KMS-11 (cell line): ENCODE measurements at regions not wholly inside any gene's neighbourhood (a gene's known extent, or its start where the extent isn't known, plus 50 kb on each side); places are given as distances from the start of the nearest gene placed in this dataset.

ENCODE experiments used
- H2AFZ ChIP-seq: fragments of 200-600 bp; sonication (generic); 2 replicates; pipeline ENCODE4 v1.6.1; 2016; ENCODE audit warnings: antibody characterized with exemption, mixed run types, low read depth
- H3K27ac ChIP-seq: fragments of 200-600 bp; sonication (generic); 2 replicates; pipeline ENCODE4 v1.6.1; 2016; ENCODE audit warnings: mild to moderate bottlenecking, mixed run types
- H3K27me3 ChIP-seq: fragments of 200-600 bp; sonication (generic); 2 replicates; pipeline ENCODE4 v1.6.1; 2017; ENCODE audit warnings: mild to moderate bottlenecking, low read depth, mixed run types, moderate library complexity; ENCODE audit not compliant: insufficient read depth
- H3K36me3 ChIP-seq: fragments of 200-600 bp; sonication (generic); 2 replicates; pipeline ENCODE4 v1.6.1; 2017; ENCODE audit warnings: mild to moderate bottlenecking, mixed run types; ENCODE audit not compliant: insufficient read depth
- H3K4me1 ChIP-seq: fragments of 200-600 bp; sonication (generic); 2 replicates; pipeline ENCODE4 v1.6.1; 2016; ENCODE audit warnings: mild to moderate bottlenecking, low read depth, mixed run types; ENCODE audit not compliant: poor library complexity, severe bottlenecking
- H3K4me2 ChIP-seq: fragments of 200-600 bp; sonication (generic); 2 replicates; pipeline ENCODE4 v1.7.0; 2016; ENCODE audit warnings: mild to moderate bottlenecking, mixed run types
- H3K4me3 ChIP-seq: fragments of 200-600 bp; sonication (generic); IDR thresholded peaks from 2 replicates; pipeline ENCODE4 v1.6.1; 2017; ENCODE audit warnings: low read depth, low read length, mixed read lengths; ENCODE audit not compliant: insufficient read depth
- H3K79me2 ChIP-seq: fragments of 200-600 bp; sonication (generic); 2 replicates; pipeline ENCODE4 v1.6.1; 2016; ENCODE audit warnings: low read depth, mixed run types; ENCODE audit not compliant: insufficient read depth
- H3K9ac ChIP-seq: fragments of 200-600 bp; sonication (generic); 2 replicates; pipeline ENCODE4 v1.6.1; 2016; ENCODE audit warnings: mild to moderate bottlenecking, mixed run types
- H4K20me1 ChIP-seq: fragments of 200-600 bp; sonication (generic); 2 replicates; pipeline ENCODE4 v1.6.1; 2016; ENCODE audit warnings: mild to moderate bottlenecking, mixed run types; ENCODE audit not compliant: insufficient read depth
- TF ChIP-seq, protein P1 (sequence below): fragments of 200-600 bp; sonication (generic); conservative IDR thresholded peaks from 2 replicates; pipeline ENCODE4 v1.6.1; 2017; ENCODE audit warnings: low read depth, mild to moderate bottlenecking, antibody characterized with exemption, low read length, moderate library complexity, mixed read lengths

DNA sequence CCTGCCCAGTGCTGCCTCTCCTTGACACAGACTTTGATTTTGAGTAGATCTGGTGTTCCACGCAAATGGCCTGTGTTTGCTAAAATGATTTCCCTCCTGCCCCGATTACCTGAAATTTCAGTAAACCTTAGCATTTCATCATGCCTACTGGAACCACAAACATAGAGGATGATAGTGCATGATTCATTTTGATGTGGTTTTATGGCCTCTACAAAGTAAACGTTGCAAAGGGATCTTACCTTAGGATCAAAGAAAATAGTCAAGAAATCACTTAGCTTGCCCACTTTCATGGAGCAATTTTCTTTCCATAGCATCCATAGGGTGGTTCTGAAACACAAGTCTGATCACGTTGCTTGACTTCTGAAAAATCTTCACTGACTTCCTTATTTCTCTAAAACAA lies 524.6 kb upstream of the ATP11B start:
- H3K4me2 ChIP-seq: no peak overlapping the region
- no peak overlapping the region for H3K27ac ChIP-seq
- no peaks in the 10 kb centered on the region for H3K4me1 ChIP-seq
- no peaks in the 10 kb centered on the region for H3K79me2 ChIP-seq
- no peak overlapping the region for H3K4me3 ChIP-seq
- H4K20me1 ChIP-seq: no peaks in the 10 kb centered on the region
- no peak overlapping the region for H3K9ac ChIP-seq
- H2AFZ ChIP-seq: no peak overlapping the region
- H3K36me3 ChIP-seq: no peaks in the 10 kb centered on the region
- TF ChIP-seq, protein P1, sequence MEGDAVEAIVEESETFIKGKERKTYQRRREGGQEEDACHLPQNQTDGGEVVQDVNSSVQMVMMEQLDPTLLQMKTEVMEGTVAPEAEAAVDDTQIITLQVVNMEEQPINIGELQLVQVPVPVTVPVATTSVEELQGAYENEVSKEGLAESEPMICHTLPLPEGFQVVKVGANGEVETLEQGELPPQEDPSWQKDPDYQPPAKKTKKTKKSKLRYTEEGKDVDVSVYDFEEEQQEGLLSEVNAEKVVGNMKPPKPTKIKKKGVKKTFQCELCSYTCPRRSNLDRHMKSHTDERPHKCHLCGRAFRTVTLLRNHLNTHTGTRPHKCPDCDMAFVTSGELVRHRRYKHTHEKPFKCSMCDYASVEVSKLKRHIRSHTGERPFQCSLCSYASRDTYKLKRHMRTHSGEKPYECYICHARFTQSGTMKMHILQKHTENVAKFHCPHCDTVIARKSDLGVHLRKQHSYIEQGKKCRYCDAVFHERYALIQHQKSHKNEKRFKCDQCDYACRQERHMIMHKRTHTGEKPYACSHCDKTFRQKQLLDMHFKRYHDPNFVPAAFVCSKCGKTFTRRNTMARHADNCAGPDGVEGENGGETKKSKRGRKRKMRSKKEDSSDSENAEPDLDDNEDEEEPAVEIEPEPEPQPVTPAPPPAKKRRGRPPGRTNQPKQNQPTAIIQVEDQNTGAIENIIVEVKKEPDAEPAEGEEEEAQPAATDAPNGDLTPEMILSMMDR: no peak
- H3K27me3 ChIP-seq: no peaks in the 10 kb centered on the region

DNA sequence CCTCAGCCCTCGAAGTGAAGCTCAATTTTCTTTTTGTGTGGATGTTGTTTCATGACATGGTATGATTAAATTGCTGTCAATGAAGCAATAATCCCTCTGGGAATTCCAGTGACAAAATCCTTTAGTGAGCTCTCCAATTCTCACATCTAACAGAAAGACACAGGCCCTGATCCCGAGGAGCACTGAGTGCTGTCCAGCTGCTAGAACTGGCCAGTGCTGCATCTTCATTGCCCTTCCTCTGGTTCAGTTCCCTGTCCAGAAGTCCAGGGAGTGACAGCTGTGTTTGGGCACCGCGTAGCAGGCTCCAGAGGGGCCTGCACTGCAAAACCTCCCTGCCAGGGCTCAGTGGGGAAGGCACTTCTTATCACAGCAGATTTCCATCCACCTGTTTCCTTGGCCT lies 516.8 kb upstream of the ATP11B start:
- Histone ChIP-seq H3K4me3 (no peak overlapping the region), H3K27me3 (no peaks in the 10 kb centered on the region), H3K9ac (no peak overlapping the region), H3K27ac (no peak overlapping the region), H3K4me1 (no peaks in the 10 kb centered on the region), H3K79me2 (no peaks in the 10 kb centered on the region), H2AFZ (no peak overlapping the region), H3K4me2 (no peak overlapping the region), H4K20me1 (no peaks in the 10 kb centered on the region), H3K36me3 (no peaks in the 10 kb centered on the region)
- TF ChIP-seq, protein P1: no peak

DNA sequence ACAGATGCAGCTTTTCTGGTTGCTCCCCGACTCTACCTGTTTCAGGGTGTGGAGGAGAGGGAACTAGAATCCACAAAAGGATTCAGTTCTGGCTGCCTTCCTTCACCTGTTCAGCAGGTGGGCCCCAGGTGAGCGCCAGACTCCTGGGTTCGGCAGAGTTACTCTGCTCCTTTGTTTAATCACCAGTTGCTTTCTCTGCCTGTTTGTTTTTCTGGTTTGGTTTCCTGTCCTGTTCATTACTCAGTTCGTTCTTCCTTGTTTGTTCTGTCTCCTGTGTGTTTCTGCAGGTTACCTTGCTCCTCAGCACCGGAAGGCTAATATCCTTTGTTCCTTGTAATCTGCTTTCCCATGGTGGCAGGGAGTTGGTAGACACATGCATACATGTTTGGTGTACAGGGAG lies 508.5 kb upstream of the ATP11B start:
- no peaks in the 10 kb centered on the region for H3K27me3 ChIP-seq
- no peak overlapping the region for H3K4me2 ChIP-seq
- H3K9ac ChIP-seq: no peak overlapping the region
- H3K36me3 ChIP-seq: no peaks in the 10 kb centered on the region
- no peak overlapping the region for H2AFZ ChIP-seq
- no peak overlapping the region for H3K27ac ChIP-seq
- H4K20me1 ChIP-seq: no peaks in the 10 kb centered on the region
- no peak overlapping the region for H3K4me3 ChIP-seq
- no peaks in the 10 kb centered on the region for H3K79me2 ChIP-seq
- TF ChIP-seq, protein P1: no peak
- no peaks in the 10 kb centered on the region for H3K4me1 ChIP-seq

DNA sequence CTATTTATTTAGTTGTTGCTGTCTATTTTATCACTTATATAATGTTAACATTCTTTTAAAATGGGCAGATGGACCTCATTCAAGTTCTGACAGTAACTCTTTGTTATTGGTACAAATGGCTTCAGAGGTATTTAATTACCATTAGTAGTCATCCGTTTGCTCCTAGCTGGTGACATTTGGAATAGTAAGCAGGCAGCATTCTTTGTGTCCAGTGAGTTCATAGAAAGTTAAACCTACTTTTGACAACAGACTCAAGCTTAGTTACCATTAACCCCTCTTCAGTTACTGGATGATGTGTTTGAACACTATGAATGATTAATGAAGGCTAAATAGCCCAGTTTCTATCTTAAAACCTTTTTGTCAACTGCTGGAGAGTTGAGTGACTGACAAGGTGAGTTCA lies 500.7 kb upstream of the ATP11B start:
- Histone ChIP-seq H3K36me3 (no peaks in the 10 kb centered on the region), H3K4me2 (no peak overlapping the region), H3K4me1 (no peaks in the 10 kb centered on the region), H2AFZ (no peak overlapping the region), H3K79me2 (no peaks in the 10 kb centered on the region), H3K27ac (no peak overlapping the region), H3K9ac (no peak overlapping the region), H3K4me3 (no peak overlapping the region), H3K27me3 (no peaks in the 10 kb centered on the region), H4K20me1 (no peaks in the 10 kb centered on the region)
- TF ChIP-seq, protein P1: no peak

DNA sequence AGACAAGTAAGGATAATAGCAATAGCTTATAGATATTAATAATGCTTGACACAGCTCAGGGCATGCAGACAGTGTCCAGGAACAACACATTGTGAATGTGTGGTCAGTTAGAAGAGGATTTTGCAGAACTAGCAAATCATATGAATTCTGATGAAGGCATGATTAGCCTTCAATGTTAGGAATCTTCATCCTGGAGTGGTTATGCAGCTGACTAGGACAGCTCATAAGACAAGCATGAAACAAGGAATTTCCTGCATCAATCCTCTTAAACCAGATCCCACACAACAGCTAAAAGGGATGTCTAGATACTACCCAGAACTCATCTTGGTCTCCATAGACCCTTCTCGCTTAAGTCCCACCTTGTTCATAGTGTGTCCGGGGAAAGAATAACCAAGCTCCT lies 499.0 kb upstream of the ATP11B start:
- Histone ChIP-seq H3K36me3 (no peaks in the 10 kb centered on the region), H3K27me3 (no peaks in the 10 kb centered on the region), H3K9ac (no peak overlapping the region), H2AFZ (no peak overlapping the region), H3K4me3 (no peak overlapping the region), H3K27ac (no peak overlapping the region), H4K20me1 (no peaks in the 10 kb centered on the region), H3K79me2 (no peaks in the 10 kb centered on the region), H3K4me1 (no peaks in the 10 kb centered on the region), H3K4me2 (no peak overlapping the region)
- TF ChIP-seq, protein P1: no peak
